AG09319 (cell line): ENCODE measurements at regions not wholly inside any gene's neighbourhood (a gene's known extent, or its start where the extent isn't known, plus 50 kb on each side); places are given as distances from the start of the nearest gene placed in this dataset.

Experiments
- DNase-seq: peaks from one replicate; pipeline ENCODE4 v3.0.0-alpha.2; 2010; ENCODE audit warnings: low read depth; ENCODE audit errors: extremely low read depth
- TF ChIP-seq, protein P1 (sequence below): IDR thresholded peaks from 2 replicates; pipeline ENCODE4 v1.5.1; 2011; ENCODE audit warnings: low read depth, mild to moderate bottlenecking, inconsistent platforms, low read length, moderate library complexity

DNA sequence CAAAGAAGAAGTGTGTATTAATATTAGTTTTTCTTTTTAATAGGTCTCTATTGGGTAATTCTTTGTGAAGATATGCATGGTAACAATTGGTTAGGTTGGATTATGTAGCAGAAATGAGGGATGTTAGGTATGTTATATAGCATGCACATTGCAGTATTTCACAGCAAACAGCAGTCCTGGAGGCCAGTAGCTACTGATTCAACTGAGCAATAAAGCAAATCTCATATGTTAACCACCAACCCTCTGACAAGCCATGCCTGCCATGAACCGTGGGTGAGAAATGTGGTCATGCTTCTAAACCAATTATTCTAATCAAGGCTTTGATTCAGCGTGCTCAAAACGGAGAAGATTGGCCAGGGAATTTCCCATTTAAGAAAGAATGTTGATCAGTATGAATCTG, 313.0 kb upstream of the CDH6 start:
- TF ChIP-seq, protein P1, sequence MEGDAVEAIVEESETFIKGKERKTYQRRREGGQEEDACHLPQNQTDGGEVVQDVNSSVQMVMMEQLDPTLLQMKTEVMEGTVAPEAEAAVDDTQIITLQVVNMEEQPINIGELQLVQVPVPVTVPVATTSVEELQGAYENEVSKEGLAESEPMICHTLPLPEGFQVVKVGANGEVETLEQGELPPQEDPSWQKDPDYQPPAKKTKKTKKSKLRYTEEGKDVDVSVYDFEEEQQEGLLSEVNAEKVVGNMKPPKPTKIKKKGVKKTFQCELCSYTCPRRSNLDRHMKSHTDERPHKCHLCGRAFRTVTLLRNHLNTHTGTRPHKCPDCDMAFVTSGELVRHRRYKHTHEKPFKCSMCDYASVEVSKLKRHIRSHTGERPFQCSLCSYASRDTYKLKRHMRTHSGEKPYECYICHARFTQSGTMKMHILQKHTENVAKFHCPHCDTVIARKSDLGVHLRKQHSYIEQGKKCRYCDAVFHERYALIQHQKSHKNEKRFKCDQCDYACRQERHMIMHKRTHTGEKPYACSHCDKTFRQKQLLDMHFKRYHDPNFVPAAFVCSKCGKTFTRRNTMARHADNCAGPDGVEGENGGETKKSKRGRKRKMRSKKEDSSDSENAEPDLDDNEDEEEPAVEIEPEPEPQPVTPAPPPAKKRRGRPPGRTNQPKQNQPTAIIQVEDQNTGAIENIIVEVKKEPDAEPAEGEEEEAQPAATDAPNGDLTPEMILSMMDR, result no peak
- DNase-seq, result no peak

DNA sequence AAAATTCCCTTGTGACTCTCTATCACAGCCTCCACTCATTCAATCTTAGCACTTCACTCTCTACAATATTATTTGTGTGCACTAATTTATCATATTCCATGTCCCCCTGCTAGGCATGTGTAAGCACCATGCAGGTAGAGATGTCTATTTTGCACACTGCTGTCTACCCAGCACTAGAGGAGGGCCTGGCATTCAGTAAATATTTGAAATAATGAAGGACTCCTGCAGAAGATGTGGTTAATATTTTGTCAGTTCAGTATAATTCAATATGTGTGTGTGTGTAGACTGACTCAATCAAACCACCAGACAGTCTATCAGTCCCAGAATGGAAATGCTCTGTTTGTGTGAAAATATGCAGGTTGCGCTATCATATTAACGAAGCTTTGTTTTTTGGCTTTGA, 313.6 kb upstream of the CDH6 start:
- DNase-seq, result no peak
- TF ChIP-seq, protein P1, result no peak

DNA sequence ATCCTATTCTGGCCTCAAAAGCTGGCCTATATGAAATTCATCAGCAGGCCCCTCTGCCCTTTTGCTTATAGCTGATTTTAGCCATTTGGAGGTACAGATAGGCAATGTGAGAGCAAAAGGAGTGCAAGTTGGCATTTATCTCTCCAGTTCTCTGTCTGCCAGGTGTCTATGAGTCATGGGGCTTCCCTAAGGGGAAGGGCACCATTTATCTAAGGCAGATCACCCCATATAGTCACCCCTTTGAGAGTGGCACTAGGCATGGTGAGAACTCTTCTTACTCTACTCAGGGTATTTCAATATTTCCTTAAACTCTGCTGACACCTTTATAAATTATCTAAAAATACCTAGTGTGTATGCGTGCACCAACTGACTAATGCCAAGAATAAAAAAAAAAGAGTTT, 314.7 kb upstream of the CDH6 start:
- TF ChIP-seq, protein P1, result no peak
- DNase-seq, result no peak

DNA sequence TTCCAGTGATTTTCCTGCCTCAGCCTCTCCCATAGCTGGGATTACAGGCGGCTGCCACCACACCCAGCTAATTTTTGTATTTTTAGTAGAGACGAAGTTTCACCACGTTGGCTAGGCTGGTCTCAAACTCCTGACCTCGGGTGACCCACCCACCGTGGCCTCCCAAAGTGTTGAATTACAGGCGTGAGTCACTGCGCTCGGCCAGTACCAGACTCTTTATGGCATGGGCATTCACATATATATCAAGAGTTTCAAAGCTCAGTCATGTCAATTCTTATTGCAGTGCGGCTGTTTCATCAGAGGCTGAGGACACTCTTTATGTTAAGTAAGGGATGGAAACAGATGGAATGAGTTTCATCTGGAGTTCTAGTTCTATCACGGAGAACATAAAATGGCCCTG, 315.2 kb upstream of the CDH6 start:
- TF ChIP-seq, protein P1, result no peak
- no peak for DNase-seq

DNA sequence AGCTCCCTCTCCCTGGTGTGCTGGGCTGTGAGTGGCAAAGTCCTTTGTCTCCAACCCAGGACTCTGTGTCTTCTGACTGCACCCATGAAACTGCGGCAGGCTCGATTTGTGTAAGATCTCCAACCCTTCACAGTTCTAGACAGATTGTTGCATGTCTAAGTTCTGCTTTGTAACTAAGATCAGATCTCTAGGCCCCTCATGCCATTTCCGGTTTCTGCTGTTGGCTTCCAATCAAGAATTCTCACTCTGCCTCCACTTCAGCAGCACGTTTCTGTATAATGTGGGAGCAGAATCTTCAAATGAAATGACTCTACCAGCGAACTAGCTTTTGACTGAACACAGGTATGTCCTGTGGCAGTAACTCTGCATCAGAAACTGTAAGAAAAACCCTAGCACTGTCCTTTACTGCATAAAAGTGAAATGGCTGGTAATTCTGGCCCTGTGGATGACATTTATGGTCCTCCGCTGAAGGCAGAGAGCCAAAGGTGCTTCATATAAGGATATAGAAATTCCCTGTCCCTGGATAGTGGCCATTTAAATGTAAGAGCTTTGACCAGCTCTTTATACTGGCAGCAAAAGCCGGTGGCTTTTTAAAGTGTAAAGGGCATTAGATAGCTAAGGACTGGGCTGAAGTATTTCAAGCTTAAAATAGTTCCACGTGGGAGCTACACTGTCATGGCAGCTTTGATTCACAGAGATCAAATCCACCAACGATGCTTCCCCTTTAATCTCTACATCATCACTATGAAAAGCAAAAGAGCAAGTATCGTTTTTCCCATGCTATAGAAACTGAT, 319.0 kb upstream of the CDH6 start:
- TF ChIP-seq, protein P1, result no peak
- no peak for DNase-seq

DNA sequence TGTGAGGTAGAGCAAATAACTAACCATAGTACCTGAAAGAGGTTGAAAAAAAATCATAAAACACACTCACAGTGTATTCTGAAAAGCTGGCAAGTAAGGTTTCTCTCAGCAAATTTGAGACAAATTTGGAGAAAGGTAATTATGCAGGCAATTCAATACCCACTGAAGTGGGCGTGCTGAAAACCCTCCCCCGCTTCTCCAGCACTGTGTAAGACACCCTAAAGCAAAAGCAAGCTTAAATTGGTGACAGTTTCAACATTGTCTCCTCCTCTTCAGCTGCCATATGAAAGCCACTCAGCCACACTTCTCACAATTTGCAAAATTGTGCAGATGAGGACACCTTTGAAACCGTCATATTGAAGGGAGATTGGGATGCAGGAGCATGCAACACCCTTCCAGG, 322.3 kb upstream of the CDH6 start:
- TF ChIP-seq, protein P1, result no peak
- DNase-seq, result no peak

DNA sequence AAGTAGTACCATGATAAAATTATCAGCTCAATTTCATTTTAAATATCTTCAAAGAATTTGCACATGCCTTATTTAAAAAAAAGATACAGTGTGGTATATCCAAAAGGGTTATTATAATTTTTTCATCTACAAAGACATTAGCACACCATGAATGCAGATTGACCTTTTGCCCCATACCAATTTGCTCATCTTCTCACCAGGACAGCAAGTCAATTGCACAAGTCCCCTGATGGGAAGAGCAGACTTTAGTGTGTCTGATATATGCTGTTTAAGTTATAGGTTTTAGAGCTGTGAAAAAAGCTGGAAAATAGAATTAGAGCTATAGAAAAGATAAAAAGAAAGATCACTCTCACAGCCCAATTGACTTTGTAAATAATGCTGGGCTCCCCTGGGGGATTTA, 325.8 kb upstream of the CDH6 start:
- TF ChIP-seq, protein P1, result no peak
- no peak for DNase-seq
